Activated CD4-positive, alpha-beta T cell treated with anti-CD3 and anti-CD28 coated beads, Interleukin-2, Interleukin-4, amounts not matched to agents 100 ng/mL and 50 ng/mL, durations not matched to agents 16 hours and 8 hours (primary cell): ENCODE measurements at regions not wholly inside any gene's neighbourhood (a gene's known extent, or its start where the extent isn't known, plus 50 kb on each side); places are given as distances from the start of the nearest gene placed in this dataset.
"Not testable (repeated sequence)": the region's sequence is repeated elsewhere in the genome, so short reads cannot be mapped to it uniquely, and the experiment has no call there.

Experiments
- DNase-seq: peaks from one replicate; pipeline ENCODE4 v3.0.0-alpha.2; 2020; ENCODE audit warnings: low spot score

DNA sequence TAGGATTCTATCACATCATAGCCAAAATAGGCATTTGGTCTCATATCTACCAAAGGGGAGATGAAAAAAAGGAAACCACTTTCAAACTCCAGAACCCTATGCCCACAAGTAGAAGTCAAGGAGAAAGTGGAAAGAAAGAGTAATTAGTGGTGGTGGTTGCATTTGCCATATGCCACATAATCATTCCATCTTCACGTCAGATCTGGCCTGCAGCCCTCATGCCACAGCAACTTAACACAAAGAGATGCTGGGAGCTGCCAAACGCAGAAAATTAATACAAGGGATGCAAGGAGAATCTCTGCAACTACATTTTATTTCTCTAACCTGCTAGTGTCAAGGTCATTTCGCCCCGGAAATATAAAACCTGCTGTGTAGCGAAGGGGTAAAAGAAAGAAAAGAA, 148.6 kb upstream of the FOXN3 start:
- DNase-seq = no peak

DNA sequence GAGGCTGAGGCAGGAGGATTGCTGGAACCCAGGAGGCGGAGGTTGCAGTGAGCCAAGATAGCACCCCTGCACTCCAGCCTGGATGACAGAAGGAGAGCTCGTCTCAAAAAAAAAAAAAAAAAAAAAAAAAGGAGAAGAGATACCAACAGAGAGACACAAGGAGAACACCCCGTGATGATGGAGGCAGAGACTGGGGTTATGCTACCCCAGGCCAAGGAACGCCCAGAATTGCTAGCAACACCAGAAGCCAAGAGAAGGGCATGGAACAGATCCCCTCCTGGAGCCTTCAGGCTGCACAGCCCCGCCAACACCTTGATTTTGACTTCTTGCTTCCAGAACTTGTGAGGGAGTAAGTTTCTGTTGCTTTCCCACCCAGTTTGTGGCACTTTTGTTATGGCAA, 148.0 kb upstream of the FOXN3 start:
- DNase-seq = no peak

DNA sequence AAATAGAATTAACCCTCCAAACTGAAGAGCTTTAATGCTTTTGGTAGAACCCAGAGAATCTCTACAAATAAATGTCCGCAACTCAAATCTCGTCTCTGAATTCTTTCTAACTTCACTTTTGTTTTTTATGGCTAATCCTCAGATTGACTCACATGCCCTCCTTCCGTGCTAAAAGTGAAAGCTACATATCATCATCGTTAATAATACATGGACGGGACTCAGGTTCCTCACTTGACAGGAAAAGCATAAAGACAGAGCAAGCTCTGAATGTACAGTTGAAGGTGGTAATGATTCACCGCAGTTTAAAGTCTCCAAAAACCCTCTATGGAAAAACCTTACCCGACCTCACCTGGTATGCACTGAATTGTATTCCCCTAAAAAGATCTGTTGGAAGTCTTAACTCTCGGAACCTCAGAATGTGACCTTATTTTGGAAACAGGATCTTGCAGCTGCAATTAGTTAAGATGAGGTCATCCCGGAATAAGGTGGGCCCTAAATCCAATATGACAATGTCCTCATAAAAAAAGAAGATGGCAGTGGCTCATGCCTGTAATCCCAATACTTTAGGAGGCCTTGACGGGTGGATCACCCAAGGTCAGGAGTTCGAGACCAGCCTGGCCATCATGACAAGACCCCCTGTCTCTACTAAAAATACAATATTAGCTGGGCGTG, 147.4 kb upstream of the FOXN3 start:
- no peak for DNase-seq

DNA sequence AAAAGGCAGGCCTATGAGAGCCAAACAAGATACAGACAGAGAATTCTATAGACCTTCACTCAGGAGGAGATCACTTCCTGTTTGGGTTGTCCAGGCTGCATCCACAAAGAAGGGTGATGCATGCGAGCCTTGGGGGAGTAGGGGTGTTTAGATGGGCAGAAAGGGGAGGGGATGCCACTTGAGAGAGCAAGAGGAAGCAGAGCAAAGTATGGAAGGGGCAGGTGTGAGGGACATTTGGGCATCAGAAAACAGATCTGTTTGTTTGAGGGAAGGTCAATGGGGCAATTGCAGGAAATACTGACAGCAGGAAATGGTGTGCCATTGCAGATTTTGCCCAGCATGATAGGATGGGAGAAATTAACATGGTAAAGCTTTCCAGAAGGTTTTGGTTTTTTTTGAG, 146.4 kb upstream of the FOXN3 start:
- no peak for DNase-seq

DNA sequence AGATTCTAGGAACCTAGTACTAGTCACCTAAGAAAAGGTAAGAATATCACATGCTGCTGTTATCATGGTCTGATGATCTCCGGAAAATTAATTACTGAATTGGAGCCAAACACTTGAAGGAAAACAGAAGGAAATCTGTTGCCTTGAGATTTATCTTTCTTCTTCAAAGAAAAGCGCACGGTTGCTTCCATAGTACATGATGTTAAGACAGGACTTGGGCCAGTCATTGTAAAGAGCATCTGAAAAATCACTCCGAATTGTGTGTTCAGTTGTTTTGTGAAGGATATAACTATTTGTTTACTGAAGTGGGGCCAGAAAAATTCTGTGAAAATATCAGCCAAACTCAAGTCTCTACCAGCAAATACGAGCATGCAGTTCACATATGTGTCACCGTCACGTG, 134.9 kb upstream of the FOXN3 start:
- DNase-seq = no peak

DNA sequence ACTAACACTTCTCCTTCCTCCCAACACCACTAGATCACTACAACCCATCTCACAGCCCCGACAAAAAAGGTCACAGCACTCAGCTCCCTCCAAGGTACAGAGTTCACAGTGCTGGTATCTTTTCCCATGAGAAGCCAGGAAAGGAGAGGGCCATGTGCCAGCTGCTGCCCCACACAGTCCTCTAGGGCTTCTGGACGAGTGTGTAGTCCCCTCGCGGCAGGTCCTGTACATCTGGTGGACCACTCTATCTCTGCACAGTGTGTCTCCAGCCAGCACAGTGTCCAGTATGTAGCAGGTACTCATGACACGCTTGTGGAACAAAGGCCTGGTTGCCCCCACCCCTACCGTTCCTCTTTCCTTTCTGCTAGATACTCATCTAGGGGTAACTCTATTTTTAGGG, 134.4 kb upstream of the FOXN3 start:
- no peak for DNase-seq

DNA sequence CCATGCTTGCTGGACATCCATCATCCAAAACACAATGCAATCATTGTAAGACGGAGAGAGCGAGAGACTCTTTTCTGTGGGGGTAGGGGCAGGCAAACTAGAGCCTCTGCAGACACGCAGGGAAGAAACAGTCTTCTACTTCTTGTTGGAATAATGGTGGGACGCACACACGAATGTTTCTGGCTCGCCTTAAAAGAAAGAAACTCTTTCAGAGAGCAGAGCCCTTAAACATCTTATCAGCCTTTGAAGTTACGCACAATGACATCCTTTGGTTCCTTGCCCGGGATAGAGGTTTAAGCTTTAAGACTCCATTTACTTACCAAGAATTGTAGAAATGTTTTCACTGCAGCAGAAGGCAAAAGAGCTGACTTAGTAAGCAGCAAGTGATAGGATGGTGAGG, 133.8 kb upstream of the FOXN3 start:
- DNase-seq = no peak

DNA sequence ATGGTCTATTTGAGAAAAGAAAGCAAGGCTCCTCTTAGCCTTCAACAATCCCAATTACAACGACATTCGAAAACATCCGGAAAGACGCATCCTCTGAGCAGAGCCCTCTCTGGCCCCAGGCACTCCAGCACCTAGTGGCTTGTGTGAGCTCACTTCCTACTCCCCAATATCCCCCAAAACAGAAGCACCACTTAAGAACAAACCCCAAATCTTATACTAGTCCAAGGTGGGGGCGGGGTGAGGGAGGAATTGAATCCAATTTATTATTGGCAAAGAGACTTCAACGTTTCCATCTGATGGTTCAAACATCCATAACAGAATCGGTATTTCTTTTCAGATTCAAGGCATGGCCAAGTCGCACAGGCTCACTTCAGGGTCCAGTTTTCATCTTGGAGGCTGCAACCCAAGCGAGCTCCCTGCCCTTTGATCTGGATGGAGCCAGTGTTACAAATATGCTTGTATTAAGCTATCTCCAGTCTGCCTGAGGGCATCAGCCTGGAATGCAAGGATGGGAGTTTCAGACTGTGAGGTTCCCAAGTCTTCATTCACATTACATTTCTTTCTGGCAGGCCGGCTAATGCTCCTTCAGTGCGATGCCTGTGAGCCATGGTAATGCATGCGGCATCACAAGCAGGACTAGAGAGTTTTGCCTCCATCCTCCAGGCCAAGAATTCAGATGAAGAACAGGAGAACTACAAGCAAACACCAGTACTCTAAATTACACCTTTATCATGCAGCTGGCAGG, 132.5 kb upstream of the FOXN3 start:
- DNase-seq = no peak

DNA sequence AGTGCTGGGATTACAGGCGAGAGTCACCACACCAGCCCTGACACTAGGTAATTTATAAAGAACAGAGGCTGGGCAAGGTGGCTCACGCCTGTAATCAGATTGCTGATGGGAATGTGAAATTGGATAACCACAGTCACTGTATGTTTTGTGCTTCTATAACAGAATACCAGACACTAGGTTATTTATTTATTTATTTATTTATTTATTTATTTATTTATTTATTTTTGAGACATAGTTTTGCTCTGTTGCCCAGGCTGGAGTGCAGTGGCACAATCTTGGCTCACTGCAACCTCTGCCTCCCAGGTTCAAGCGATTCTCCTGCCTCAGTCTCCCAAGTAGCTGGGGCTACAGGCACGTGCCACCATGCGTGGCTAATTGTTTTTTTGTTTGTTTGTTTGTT, 130.0 kb upstream of the FOXN3 start:
- not testable (repeated sequence) for DNase-seq

DNA sequence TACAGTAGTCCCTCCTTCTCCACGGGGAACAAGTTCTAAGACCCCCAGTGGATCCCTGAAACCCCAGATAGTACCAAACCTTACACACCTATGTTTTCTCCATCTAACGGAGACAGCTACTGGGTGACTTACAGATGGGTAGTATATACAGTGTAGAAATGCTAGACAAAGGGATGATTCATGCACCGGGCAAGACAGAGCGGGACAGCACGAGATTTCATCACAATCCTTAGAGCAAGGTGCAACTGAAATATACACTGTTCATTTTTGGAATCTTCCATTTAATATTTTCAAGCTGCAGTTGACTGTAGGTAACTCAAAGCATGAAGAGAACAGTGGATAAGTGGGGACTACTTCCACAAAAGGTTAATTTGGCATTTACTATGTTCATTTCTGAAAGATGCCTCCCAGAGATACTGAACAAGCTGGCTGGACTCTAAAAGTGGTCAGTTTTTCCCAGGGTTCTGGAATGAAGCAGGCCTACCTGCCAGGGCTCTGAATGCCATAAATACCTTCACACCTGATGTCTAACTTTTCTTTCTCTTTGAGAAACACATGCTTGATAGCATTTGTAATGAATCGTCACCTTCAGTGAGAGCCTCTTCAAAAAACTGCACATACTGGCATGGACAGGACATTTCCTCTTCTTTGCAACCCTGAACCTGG, 127.7 kb upstream of the FOXN3 start:
- no peak for DNase-seq

DNA sequence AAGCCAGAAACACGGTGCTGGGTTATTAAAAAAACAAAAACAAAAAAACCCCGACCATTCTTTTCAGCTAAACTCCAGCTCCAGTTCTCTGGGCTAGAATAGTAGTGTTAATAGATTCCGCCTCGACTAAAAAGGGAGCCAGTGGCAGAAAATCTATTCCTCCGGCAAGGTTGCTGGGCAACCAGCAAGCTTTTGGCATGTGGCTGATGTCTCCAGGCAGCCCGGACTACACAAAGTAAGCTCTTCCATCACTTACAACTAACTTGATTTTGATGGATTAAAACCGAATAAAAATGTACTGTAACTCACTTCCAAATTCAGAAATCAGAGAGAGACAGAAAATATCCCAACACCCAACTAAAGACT, 126.4 kb upstream of the FOXN3 start:
- DNase-seq = no peak

DNA sequence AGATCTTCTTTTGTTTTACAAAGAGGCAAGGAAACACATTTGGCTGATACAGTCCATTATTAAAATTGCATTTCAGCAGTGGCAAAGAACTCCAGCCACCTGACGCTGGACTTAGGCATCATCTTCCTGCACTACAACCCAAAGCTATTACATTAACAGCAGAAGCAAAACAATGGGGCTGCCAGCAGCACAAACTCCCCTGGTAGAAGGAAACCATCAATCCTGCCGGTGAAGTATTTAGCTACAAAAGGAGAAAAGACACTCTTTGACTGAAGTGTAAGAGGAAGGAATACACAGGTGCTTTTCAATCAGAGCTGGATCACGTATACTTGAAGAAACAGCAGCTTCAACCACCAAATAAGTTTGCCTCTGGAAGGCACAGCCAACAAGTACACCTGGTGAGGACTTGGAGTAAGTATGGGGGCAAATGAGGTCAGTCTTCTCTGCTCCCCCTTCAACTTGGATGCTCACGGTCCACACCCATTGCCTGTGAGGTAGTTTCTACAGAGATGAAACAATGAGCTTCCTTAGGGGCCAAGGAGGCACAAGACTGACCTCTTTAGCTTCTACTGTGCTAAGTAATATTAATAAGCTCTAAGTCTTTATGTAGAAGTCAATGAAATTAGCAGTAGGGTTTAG, 125.9 kb upstream of the FOXN3 start:
- no peak for DNase-seq

DNA sequence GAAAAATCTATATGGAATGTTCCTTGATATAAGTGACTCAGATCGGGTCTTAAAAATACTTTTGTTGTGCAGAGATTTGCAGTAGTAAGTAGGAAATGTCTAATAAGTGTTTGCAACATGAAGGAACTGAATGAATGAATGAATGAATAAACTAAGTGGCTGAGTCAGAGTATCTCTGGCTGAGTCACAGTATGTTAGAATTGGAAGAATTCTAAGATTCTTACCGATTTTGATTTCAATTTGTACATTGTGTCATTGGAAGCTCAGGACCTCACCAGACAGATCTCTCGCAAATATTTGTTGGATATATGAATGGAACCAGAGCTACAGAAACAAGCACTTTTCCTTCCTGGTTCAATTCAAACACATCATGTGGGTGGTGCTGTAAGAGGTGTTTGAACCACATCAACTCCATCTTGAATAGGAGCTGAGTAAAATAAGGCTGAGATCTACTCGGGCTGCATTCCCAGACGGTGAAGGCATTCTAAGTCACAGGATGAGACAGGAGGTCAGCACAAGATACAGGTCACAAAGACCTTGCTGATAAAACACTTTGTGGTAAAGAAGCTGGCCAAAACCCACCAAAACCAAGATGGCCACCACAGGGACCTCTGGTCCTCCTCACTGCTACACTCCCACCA, 123.9 kb upstream of the FOXN3 start:
- no peak for DNase-seq

DNA sequence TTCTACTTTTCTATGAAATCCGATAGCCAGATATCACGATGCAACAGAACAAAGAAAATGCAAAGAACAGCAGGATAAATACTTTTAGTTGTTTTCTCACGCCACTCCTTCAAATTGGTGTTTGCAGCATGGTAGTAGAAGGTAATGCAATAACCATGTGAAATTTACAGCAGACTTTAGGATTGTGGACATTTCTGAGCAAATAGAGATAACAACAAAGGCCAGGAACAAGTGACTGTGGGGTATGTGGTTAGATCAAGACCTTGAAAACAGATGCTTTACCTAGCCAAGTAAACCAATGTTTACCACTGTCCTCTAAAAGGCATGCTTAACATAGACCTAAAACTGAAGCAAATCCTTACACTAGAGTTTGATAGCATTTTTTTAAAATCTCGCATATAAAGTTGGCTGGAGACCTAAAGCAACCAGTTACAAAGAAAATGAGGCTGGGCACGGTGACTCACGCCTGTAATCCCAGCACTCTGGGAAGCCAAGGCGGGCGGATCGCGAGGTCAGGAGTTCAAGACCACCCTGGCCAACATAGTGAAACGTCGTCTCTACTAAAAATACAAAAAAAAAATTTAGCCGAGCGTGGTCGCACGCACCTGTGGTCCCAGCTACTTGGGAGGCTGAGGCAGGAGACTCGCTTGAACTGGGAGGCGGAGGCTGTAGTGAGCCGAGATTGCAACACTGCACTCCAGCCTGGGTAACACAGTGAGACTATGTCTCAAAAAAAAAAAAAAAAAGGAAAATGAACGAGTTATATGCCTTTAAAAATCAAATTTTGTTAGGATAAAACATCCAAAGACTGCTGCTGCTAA, 123.2 kb upstream of the FOXN3 start:
- no peak for DNase-seq

DNA sequence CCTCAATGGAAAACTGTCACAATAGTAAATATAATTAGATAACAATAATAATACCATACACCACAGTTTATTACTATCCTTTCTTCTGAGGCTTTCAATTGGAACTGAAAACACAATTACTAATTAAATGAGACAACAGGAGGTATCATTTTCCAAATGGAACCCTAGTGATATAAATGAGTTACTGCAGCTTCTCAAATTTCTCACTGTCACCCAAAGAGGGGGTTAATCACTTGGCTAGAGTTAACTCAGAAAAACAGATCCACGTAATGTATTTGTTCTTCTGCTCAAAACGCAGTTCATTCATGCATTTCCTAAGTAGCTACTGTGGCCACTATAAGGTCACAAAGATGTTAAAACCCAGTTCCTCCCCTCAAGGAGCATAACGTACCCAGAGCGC, 120.9 kb upstream of the FOXN3 start:
- no peak for DNase-seq

DNA sequence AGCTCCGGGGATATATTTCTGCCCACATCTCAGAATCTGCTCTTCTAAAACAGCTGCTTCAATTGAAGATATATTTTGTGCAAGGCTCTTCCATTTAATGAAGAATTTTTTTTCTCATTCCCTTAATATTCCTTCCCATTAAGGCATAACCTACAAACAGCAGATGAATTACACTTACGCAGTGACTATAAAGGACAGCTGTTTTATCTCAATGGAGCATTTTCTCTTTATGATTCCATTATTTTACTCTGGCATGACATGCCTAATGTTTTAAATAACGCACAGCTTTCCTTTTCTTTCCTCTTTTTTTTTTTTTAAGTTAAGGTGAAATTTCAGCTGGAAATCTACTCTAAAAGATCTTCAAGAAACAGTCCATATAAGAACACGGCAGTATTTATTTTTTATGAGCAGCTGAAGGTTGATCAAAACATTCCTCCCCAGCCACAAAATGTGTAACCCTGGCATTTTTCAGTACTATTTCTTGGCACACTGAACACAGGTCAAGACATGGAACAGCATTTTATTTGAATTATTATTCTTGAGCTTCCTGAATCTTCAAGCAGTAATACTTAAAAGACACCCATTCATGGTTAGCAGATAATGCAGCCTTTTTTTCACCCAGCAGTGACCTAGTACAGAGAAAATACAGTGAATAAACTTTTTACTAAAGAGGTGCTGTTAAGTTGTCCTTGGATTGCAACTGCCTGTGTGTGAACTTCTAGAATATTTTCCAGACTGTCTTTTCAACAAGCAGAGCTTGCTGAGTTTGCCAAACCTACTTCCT, 118.1 kb upstream of the FOXN3 start:
- DNase-seq = no peak

DNA sequence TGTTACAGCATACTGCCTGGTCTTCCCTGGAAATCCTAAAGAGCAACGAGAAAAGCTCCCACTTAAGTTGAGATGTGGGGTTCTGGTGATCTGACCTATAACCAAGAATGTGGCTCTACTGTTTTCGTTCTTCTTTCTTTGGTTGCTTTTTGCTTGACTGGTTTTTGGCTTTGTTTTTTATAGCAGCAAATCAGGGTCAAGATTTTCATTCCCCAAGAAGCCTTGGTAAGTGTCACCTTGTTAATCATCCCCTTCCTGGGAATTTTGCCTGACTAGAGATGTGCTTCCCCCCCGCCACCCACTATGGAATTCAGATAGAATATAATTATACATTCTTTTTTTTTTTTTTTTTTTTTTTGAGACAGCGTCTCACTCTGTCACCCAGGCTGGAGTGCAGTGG, 116.7 kb upstream of the FOXN3 start:
- no peak for DNase-seq

DNA sequence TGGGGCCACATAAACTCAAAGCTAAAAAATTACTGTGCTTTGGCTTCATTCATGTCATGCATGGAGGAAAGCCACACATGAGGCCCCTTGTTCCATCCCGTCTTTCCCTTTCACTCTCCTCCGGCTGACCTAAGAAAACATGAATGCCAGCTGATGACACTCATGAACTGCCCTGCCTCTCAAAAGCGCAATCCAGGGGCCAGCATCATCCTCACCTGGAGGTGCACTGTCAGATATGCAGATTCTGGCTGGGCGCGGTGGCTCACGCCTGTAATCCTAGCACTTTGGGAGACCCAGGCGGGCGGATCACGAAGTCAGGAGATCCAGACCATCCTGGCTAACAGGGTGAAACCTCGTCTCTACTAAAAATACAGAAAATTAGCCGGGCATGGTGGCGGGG, 116.1 kb upstream of the FOXN3 start:
- DNase-seq = no peak

DNA sequence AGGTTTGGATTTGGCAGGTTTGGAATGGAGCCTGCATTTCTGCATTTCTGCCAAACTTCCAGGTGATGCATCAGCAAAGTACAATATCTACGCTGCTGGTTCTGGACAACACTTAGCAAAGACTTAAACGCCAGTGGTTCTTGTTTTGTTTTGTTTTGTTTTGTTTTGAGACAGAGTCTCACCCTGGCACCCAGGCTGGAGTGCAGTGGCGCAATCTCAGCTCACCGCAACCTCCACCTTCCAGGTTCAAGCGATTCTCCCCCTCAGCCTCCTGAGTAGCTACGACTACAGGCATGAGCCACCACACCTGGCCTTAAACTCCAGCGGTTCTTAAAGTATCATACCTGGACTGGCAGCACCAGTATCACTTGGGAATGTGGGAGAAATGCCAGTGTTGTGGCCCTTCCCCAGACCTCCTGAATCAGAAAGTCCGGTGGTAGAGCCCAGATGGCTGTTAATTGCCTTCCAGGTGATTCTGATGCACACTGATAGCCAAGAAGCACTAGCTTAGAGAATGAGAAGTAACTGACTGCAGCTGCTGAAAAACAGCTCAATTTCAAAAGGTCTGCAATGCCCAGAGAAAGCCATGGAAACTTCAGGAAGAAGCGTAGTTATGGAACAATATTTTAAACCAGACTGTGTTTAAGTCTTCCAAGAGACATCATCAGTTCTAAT, 114.8 kb upstream of the FOXN3 start:
- DNase-seq = no peak

DNA sequence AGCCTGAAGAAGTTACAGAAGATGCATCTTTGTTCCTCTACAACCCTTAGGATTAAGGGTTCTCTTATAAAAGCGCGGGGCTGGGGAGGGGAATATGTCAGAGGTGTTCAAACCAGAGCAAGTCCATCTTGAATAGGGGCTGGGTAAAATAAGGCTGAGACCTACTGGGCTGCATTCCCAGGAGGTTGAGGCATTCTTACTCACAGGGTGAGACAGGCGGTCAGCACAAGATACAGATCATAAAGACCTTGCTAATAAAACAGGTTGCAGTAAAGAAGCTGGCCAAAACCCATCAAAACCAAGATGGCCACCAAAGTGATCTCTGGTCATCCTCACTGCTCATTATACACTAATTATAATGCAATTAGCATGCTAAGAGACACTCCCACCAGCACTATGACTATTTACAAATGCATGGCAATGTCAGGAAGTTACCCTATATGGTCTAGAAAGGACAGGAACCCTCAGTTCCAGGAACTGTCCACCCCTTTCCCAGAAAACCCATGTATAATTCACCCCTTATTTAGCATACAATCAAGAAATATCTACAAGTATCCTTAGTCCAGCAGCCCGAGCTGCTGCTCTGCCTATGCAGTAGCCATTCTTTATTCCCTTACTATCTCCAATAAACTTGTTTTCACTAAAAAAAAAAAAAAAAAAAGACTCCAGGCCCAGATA, 108.1 kb upstream of the FOXN3 start:
- no peak for DNase-seq
